HEK293 (cell line): ENCODE measurements at regions not wholly inside any gene's neighbourhood (a gene's known extent, or its start where the extent isn't known, plus 50 kb on each side); places are given as distances from the start of the nearest gene placed in this dataset.

ENCODE experiments used
- CTCF ChIA-PET: fragments of 350-600 bp; formaldehyde crosslinking; extraction: SDS; loops from one replicate; lab custom pipeline; 2021; ENCODE audit warnings: antibody characterized with exemption; lab: Yijun Ruan, JAX
- POLR2A ChIA-PET: fragments of 300-600 bp; formaldehyde crosslinking; extraction: SDS; loops from one replicate; lab custom pipeline; 2020; ENCODE audit warnings: antibody characterized with exemption, inconsistent platforms; lab: Yijun Ruan, JAX
- H3K27ac ChIP-seq: fragments of 200-500 bp; sonication (Bioruptor generic); 2 replicates; pipeline ENCODE4 v1.5.1; 2014; ENCODE audit warnings: low read depth, low read length, control low read depth, inconsistent platforms; ENCODE audit errors: extremely low read depth
- H3K36me3 ChIP-seq, 2 experiments: fragments of 200-500 bp in 1 of 2; sonication (Bioruptor generic) in 1 of 2; 1 replicate in 1 of 2; 2 replicates in 1 of 2; pipeline ENCODE4 v1.5.1; 2014 to 2017; ENCODE audit warnings: inconsistent platforms in 2 of 2, low read length in 2 of 2; ENCODE audit not compliant: control insufficient read depth in 2 of 2, insufficient read depth in 1 of 2
- H3K4me1 ChIP-seq: fragments of 200-500 bp; sonication (Bioruptor generic); 2 replicates; pipeline ENCODE4 v1.5.1; 2014; ENCODE audit warnings: mild to moderate bottlenecking, low read length, inconsistent platforms; ENCODE audit not compliant: control insufficient read depth, insufficient read depth
- H3K4me3 ChIP-seq: 2 replicates; pipeline ENCODE4 v1.5.1; 2011; ENCODE audit warnings: low read depth, mild to moderate bottlenecking, control low read depth, low read length, moderate library complexity
- H3K9me3 ChIP-seq: fragments of 200-500 bp; sonication (Bioruptor generic); 2 replicates; pipeline ENCODE4 v1.5.1; 2014; ENCODE audit warnings: low read depth, low read length, inconsistent platforms; ENCODE audit not compliant: control insufficient read depth, insufficient read depth
- EGR2 ChIP-seq: fragments of 450-650 bp; formaldehyde crosslinking; IDR thresholded peaks from 2 replicates; pipeline ENCODE4 v1.5.1; 2016; ENCODE audit warnings: low read depth, missing biosample characterization, missing genetic modification characterization
- GFI1B ChIP-seq: fragments of 450-650 bp; formaldehyde crosslinking; IDR thresholded peaks from 2 replicates; pipeline ENCODE4 v1.5.1; 2016; ENCODE audit warnings: missing biosample characterization, missing genetic modification characterization
- INSM2 ChIP-seq: fragments of 450-650 bp; formaldehyde crosslinking; IDR thresholded peaks from 2 replicates; pipeline ENCODE4 v1.5.1; 2016; ENCODE audit warnings: missing biosample characterization, missing genetic modification characterization
- KLF10 ChIP-seq: fragments of 450-650 bp; IDR thresholded peaks from 2 replicates; pipeline ENCODE4 v1.5.1; 2018; ENCODE audit warnings: missing biosample characterization, mild to moderate bottlenecking, missing genetic modification characterization
- KLF17 ChIP-seq: fragments of 450-650 bp; formaldehyde crosslinking; IDR thresholded peaks from 2 replicates; pipeline ENCODE4 v1.5.1; 2016; ENCODE audit warnings: missing biosample characterization, missing genetic modification characterization
- SCRT1 ChIP-seq: fragments of 450-650 bp; formaldehyde crosslinking; IDR thresholded peaks from 2 replicates; pipeline ENCODE4 v1.5.1; 2016; ENCODE audit warnings: missing biosample characterization, missing genetic modification characterization, borderline replicate concordance
- ZBTB1 ChIP-seq: fragments of 450-650 bp; formaldehyde crosslinking; IDR thresholded peaks from 2 replicates; pipeline ENCODE4 v1.5.1; 2016; ENCODE audit warnings: missing biosample characterization, missing genetic modification characterization
- ZBTB11 ChIP-seq: fragments of 450-650 bp; formaldehyde crosslinking; conservative IDR thresholded peaks from 2 replicates; pipeline ENCODE4 v1.5.1; 2016; ENCODE audit warnings: low read depth, missing biosample characterization, missing genetic modification characterization
- ZFP41 ChIP-seq: fragments of 450-650 bp; formaldehyde crosslinking; IDR thresholded peaks from 2 replicates; pipeline ENCODE4 v1.5.1; 2016; ENCODE audit warnings: missing biosample characterization, missing genetic modification characterization, borderline replicate concordance
- ZNF211 ChIP-seq: fragments of 450-650 bp; formaldehyde crosslinking; IDR thresholded peaks from 2 replicates; pipeline ENCODE4 v1.5.1; 2016; ENCODE audit warnings: low read depth, missing biosample characterization, missing genetic modification characterization
- ZNF248 ChIP-seq: fragments of 450-650 bp; formaldehyde crosslinking; IDR thresholded peaks from 2 replicates; pipeline ENCODE4 v1.5.1; 2017; ENCODE audit warnings: missing biosample characterization, missing genetic modification characterization
- ZNF501 ChIP-seq: fragments of 450-650 bp; formaldehyde crosslinking; IDR thresholded peaks from 2 replicates; pipeline ENCODE4 v1.5.1; 2016; ENCODE audit warnings: missing biosample characterization, missing genetic modification characterization
- ZNF776 ChIP-seq: fragments of 450-650 bp; formaldehyde crosslinking; IDR thresholded peaks from 2 replicates; pipeline ENCODE4 v1.5.0; 2017; ENCODE audit warnings: missing biosample characterization, missing genetic modification characterization, borderline replicate concordance
- TF ChIP-seq, protein P1 (sequence below): fragments of 450-650 bp; formaldehyde crosslinking; IDR thresholded peaks from 2 replicates; pipeline ENCODE4 v1.5.1; 2016; ENCODE audit warnings: missing biosample characterization, missing genetic modification characterization, low read depth
- TF ChIP-seq, protein P2 (sequence below): fragments of 450-650 bp; formaldehyde crosslinking; IDR thresholded peaks from 2 replicates; pipeline ENCODE4 v1.5.1; 2016; ENCODE audit warnings: missing biosample characterization, missing genetic modification characterization
- TF ChIP-seq, protein P3 (sequence below): fragments of 450-650 bp; formaldehyde crosslinking; IDR thresholded peaks from 2 replicates; pipeline ENCODE4 v1.5.1; 2016; ENCODE audit warnings: missing biosample characterization, missing genetic modification characterization

GRCh38 chr4:182175788-182176519 lies 67.2 kb upstream of the TENM3 start (continued):
- TF ChIP-seq EGR2 (no peak), SCRT1 (no peak), ZBTB11 (tag by site-specific recombination) (no peak)
- TF ChIP-seq, protein P1, sequence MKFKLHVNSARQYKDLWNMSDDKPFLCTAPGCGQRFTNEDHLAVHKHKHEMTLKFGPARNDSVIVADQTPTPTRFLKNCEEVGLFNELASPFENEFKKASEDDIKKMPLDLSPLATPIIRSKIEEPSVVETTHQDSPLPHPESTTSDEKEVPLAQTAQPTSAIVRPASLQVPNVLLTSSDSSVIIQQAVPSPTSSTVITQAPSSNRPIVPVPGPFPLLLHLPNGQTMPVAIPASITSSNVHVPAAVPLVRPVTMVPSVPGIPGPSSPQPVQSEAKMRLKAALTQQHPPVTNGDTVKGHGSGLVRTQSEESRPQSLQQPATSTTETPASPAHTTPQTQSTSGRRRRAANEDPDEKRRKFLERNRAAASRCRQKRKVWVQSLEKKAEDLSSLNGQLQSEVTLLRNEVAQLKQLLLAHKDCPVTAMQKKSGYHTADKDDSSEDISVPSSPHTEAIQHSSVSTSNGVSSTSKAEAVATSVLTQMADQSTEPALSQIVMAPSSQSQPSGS (tag by site-specific recombination): peak; percentile 24; the same call in 1 of the 2 replicates
- TF ChIP-seq, protein P2, sequence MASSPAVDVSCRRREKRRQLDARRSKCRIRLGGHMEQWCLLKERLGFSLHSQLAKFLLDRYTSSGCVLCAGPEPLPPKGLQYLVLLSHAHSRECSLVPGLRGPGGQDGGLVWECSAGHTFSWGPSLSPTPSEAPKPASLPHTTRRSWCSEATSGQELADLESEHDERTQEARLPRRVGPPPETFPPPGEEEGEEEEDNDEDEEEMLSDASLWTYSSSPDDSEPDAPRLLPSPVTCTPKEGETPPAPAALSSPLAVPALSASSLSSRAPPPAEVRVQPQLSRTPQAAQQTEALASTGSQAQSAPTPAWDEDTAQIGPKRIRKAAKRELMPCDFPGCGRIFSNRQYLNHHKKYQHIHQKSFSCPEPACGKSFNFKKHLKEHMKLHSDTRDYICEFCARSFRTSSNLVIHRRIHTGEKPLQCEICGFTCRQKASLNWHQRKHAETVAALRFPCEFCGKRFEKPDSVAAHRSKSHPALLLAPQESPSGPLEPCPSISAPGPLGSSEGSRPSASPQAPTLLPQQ (tag by site-specific recombination): peak; percentile 29; the same call in 1 of the 2 replicates

DNA sequence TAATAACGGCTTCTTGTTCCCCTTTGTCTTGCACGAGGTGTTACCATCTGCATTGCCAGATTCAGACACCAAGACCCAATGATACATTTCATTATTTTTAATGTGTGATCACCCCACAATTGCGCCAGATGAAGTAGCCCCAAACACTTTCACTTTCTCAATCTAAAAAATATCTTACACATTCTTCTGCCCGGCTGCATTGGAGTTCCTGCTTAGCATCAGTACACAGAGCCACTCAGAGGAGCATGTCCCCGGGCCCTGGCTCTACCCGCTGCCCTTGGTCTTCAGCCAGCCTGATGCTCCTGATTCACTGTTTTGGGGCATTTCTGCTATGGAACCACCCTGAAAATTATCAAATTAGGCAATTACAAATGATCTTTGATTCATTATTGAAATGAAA lies 66.0 kb upstream of the TENM3 start:
- TF ChIP-seq ZNF501 (tag by site-specific recombination) (no peak), ZFP41 (tag by site-specific recombination) (no peak), KLF17 (tag by site-specific recombination) (no peak), ZNF776 (no peak), GFI1B (tag by site-specific recombination) (no peak), ZBTB1 (tag by site-specific recombination) (no peak), ZNF211 (no peak), ZNF248 (tag by site-specific recombination) (no peak), INSM2 (no peak), KLF10 (tag by site-specific recombination) (no peak)
- TF ChIP-seq, protein P3, sequence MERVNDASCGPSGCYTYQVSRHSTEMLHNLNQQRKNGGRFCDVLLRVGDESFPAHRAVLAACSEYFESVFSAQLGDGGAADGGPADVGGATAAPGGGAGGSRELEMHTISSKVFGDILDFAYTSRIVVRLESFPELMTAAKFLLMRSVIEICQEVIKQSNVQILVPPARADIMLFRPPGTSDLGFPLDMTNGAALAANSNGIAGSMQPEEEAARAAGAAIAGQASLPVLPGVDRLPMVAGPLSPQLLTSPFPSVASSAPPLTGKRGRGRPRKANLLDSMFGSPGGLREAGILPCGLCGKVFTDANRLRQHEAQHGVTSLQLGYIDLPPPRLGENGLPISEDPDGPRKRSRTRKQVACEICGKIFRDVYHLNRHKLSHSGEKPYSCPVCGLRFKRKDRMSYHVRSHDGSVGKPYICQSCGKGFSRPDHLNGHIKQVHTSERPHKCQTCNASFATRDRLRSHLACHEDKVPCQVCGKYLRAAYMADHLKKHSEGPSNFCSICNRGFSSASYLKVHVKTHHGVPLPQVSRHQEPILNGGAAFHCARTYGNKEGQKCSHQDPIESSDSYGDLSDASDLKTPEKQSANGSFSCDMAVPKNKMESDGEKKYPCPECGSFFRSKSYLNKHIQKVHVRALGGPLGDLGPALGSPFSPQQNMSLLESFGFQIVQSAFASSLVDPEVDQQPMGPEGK (tag by site-specific recombination): no peak
- Histone ChIP-seq H3K27ac (no peak overlapping the region), H3K9me3 (no peaks in the 10 kb centered on the region), H3K4me1 (peaks cover 37% of the 10 kb centered on the region), H3K4me3 (no peak overlapping the region), H3K36me3 (no peaks in the 10 kb centered on the region)
- CTCF ChIA-PET: no interaction called here
- POLR2A ChIA-PET: no interaction called here
